ENCODE measurements at regions not wholly inside any gene's neighbourhood (a gene's known extent, or its start where the extent isn't known, plus 50 kb on each side); places are given as distances from the start of the nearest gene placed in this dataset.

GRCh38 chr6:3624250-3625136, 127.0 kb downstream of the PXDC1 start:
- no peak for ATAC-seq
- intact Hi-C loops (cut with DNase I), result no loop called here
- no peak for DNase-seq
- TF ChIP-seq CTCF (IDR thresholded peaks at IDR 0.05), result no peak
- TF ChIP-seq POLR2A (IDR thresholded peaks at IDR 0.05), result no peak
- H3K27ac ChIP-seq, result no peak overlapping the region
- H3K4me1 ChIP-seq, result no peaks in the 10 kb centered on the region
- H3K27me3 ChIP-seq, result no peaks in the 10 kb centered on the region
- no peak overlapping the region for H3K4me3 ChIP-seq
- WGBS (ENCODE audit: insufficient coverage, low coverage, low lambda C conversion rate, missing lambda C conversion rate), result 60% methylated on average over 7 of the region's 14 CpGs
- H3K9me3 ChIP-seq, result no peaks in the 10 kb centered on the region
- no peaks in the 10 kb centered on the region for H3K36me3 ChIP-seq

GRCh38 chr6:3623451-3624249, 127.9 kb downstream of the PXDC1 start:
- ATAC-seq (no peak), DNase-seq (no peak)
- no peaks in the 10 kb centered on the region for H3K9me3 ChIP-seq
- no peaks in the 10 kb centered on the region for H3K36me3 ChIP-seq
- WGBS (ENCODE audit: insufficient coverage, low coverage, low lambda C conversion rate, missing lambda C conversion rate), result 67% methylated on average over 28 of the region's 28 CpGs
- TF ChIP-seq CTCF (IDR thresholded peaks at IDR 0.05) (no peak), POLR2A (IDR thresholded peaks at IDR 0.05) (no peak)
- no peaks in the 10 kb centered on the region for H3K4me1 ChIP-seq
- H3K27me3 ChIP-seq, result no peaks in the 10 kb centered on the region
- H3K27ac ChIP-seq, result no peak overlapping the region
- intact Hi-C loops (cut with DNase I), result no loop called here
- H3K4me3 ChIP-seq, result no peak overlapping the region

- Histone ChIP-seq H3K4me1 (no peaks in the 10 kb centered on the region), H3K27ac (no peak overlapping the region), H3K36me3 (no peaks in the 10 kb centered on the region), H3K9me3 (no peaks in the 10 kb centered on the region), H3K27me3 (no peaks in the 10 kb centered on the region), H3K4me3 (no peak overlapping the region)
- 87% methylated on average over 5 of the region's 5 CpGs for WGBS (ENCODE audit: insufficient coverage, low coverage, low lambda C conversion rate, missing lambda C conversion rate)
- intact Hi-C loops (cut with DNase I), result no loop called here
- DNase-seq (no peak), ATAC-seq (no peak)
- TF ChIP-seq CTCF (IDR thresholded peaks at IDR 0.05) (no peak), POLR2A (IDR thresholded peaks at IDR 0.05) (no peak)
Observed at GRCh38 chr6:3621411-3621810, 130.1 kb downstream of the PXDC1 start.

GRCh38 chr6:3620937-3621336, 130.6 kb downstream of the PXDC1 start:
- H3K4me3 ChIP-seq, result no peak overlapping the region
- no peaks in the 10 kb centered on the region for H3K36me3 ChIP-seq
- H3K4me1 ChIP-seq, result no peaks in the 10 kb centered on the region
- H3K27ac ChIP-seq, result no peak overlapping the region
- H3K27me3 ChIP-seq, result no peaks in the 10 kb centered on the region
- no peak for TF ChIP-seq POLR2A (IDR thresholded peaks at IDR 0.05)
- TF ChIP-seq CTCF (IDR thresholded peaks at IDR 0.05), result no peak
- H3K9me3 ChIP-seq, result no peaks in the 10 kb centered on the region
- 81% methylated on average over 3 of the region's 3 CpGs for WGBS (ENCODE audit: insufficient coverage, low coverage, low lambda C conversion rate, missing lambda C conversion rate)
- DNase-seq (no peak), ATAC-seq (no peak)
- intact Hi-C loops (cut with DNase I), result no loop called here
